ENCODE measurements at regions not wholly inside any gene's neighbourhood (a gene's known extent, or its start where the extent isn't known, plus 50 kb on each side); places are given as distances from the start of the nearest gene placed in this dataset.
"Not testable (repeated sequence)": the region's sequence is repeated elsewhere in the genome, so short reads cannot be mapped to it uniquely, and the experiment has no call there.

- H3K27ac ChIP-seq (replicated peaks); DNase-seq (ENCODE audit: low read depth in 1 of 2, low spot score in 1 of 2); H3K27me3 ChIP-seq (ENCODE audit: insufficient read depth, poor library complexity, severe bottlenecking); H3K4me3 ChIP-seq (replicated peaks; ENCODE audit: insufficient read depth, low read length): not testable (repeated sequence)
Measured at GRCh38 chr5:24227881-24228280, 416.9 kb downstream of the CDH10 start.

GRCh38 chr5:24232041-24232440, 412.7 kb downstream of the CDH10 start:
- no peak for DNase-seq (ENCODE audit: low read depth in 1 of 2, low spot score in 1 of 2)
- H3K27ac ChIP-seq (replicated peaks): no peak overlapping the region
- TF ChIP-seq REST (IDR thresholded peaks at IDR 0.05; ENCODE audit: insufficient replicate concordance, low read depth): no peak
- no peak for TF ChIP-seq GABPA (IDR thresholded peaks at IDR 0.05; ENCODE audit: low read depth)
- no peak for TF ChIP-seq CTCF (IDR thresholded peaks at IDR 0.05; ENCODE audit: insufficient read depth, low read length)
- no peak for TF ChIP-seq SPI1 (IDR thresholded peaks at IDR 0.05; ENCODE audit: borderline replicate concordance, low read depth)
- no peak for TF ChIP-seq POLR2AphosphoS5 (IDR thresholded peaks at IDR 0.05; ENCODE audit: low read depth)
- no peak overlapping the region for H3K4me3 ChIP-seq (replicated peaks; ENCODE audit: insufficient read depth, low read length)
- H3K27me3 ChIP-seq (ENCODE audit: insufficient read depth, poor library complexity, severe bottlenecking): no peaks in the 10 kb centered on the region

- Histone ChIP-seq H3K27ac (replicated peaks) (no peak overlapping the region), H3K27me3 (ENCODE audit: insufficient read depth, poor library complexity, severe bottlenecking) (no peaks in the 10 kb centered on the region), H3K4me3 (replicated peaks; ENCODE audit: insufficient read depth, low read length) (no peak overlapping the region)
- TF ChIP-seq CTCF (IDR thresholded peaks at IDR 0.05; ENCODE audit: insufficient read depth, low read length) (no peak), GABPA (IDR thresholded peaks at IDR 0.05; ENCODE audit: low read depth) (no peak), REST (IDR thresholded peaks at IDR 0.05; ENCODE audit: insufficient replicate concordance, low read depth) (no peak), SPI1 (IDR thresholded peaks at IDR 0.05; ENCODE audit: borderline replicate concordance, low read depth) (no peak), POLR2AphosphoS5 (IDR thresholded peaks at IDR 0.05; ENCODE audit: low read depth) (no peak)
- no peak for DNase-seq (ENCODE audit: low read depth in 1 of 2, low spot score in 1 of 2)
Measured at GRCh38 chr5:24232929-24233498, 411.8 kb downstream of the CDH10 start.

GRCh38 chr5:24235946-24236345, 408.8 kb downstream of the CDH10 start:
- no peak for DNase-seq (ENCODE audit: low read depth in 1 of 2, low spot score in 1 of 2)
- H3K27me3 ChIP-seq (ENCODE audit: insufficient read depth, poor library complexity, severe bottlenecking): no peaks in the 10 kb centered on the region
- no peak overlapping the region for H3K27ac ChIP-seq (replicated peaks)
- no peak overlapping the region for H3K4me3 ChIP-seq (replicated peaks; ENCODE audit: insufficient read depth, low read length)
- no peak for TF ChIP-seq CTCF (IDR thresholded peaks at IDR 0.05; ENCODE audit: insufficient read depth, low read length)
- TF ChIP-seq SPI1 (IDR thresholded peaks at IDR 0.05; ENCODE audit: borderline replicate concordance, low read depth): peak; percentile 27; the same call in 1 of the 2 replicates

Measured in HL-60 (cell line).